ENCODE measurements at regions not wholly inside any gene's neighbourhood (a gene's known extent, or its start where the extent isn't known, plus 50 kb on each side); places are given as distances from the start of the nearest gene placed in this dataset.

DNA sequence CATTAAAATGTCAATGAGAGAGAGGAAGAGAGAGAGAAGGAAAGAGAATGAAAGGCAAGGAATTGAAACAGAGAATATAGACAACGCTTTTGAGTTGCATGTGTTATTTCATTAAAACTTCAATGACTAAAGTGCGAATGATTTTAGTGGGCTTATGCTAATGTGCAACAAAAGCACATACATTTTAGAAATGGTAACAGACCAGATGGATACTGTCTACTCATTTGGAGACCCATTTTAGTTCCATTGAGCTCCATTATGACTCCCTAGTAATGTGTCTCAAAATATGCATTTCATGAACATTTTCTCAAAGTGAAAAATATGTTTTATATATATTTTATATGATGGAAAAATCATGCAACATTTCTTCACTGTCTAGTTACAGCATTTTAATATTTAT lies 622.2 kb upstream of the GCFC2 start:
- ChIA-PET CTCF (no interaction called here), POLR2A (no interaction called here)
- dilution Hi-C loops (cut with MboI; ENCODE audit: extremely low pct_ligation_motif_present, low sequenced_read_pairs): no loop called here
- TF ChIP-seq, protein P1, sequence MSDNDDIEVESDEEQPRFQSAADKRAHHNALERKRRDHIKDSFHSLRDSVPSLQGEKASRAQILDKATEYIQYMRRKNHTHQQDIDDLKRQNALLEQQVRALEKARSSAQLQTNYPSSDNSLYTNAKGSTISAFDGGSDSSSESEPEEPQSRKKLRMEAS (IDR thresholded peaks at IDR 0.05; ENCODE audit: insufficient read depth, insufficient read length): no peak
- TF ChIP-seq POLR2AphosphoS5 (IDR thresholded peaks at IDR 0.05; ENCODE audit: insufficient read depth, low read depth, low read length) (no peak), EZH2 (IDR thresholded peaks at IDR 0.05; ENCODE audit: borderline replicate concordance, low read depth, low read length, severe bottlenecking) (no peak)
- TF ChIP-seq, protein P2, sequence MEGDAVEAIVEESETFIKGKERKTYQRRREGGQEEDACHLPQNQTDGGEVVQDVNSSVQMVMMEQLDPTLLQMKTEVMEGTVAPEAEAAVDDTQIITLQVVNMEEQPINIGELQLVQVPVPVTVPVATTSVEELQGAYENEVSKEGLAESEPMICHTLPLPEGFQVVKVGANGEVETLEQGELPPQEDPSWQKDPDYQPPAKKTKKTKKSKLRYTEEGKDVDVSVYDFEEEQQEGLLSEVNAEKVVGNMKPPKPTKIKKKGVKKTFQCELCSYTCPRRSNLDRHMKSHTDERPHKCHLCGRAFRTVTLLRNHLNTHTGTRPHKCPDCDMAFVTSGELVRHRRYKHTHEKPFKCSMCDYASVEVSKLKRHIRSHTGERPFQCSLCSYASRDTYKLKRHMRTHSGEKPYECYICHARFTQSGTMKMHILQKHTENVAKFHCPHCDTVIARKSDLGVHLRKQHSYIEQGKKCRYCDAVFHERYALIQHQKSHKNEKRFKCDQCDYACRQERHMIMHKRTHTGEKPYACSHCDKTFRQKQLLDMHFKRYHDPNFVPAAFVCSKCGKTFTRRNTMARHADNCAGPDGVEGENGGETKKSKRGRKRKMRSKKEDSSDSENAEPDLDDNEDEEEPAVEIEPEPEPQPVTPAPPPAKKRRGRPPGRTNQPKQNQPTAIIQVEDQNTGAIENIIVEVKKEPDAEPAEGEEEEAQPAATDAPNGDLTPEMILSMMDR (IDR thresholded peaks at IDR 0.05; ENCODE audit: extremely low read depth in 1 of 2, insufficient read depth in 1 of 2, low read depth in 1 of 2, low read length in 2 of 2): no peak
- no peaks in the 10 kb centered on the region for H3K9me1 ChIP-seq (replicated peaks; ENCODE audit: control insufficient read depth, extremely low read depth, insufficient read depth, low read length)
- no peaks in the 10 kb centered on the region for H4K20me1 ChIP-seq (replicated peaks; ENCODE audit: control insufficient read depth, extremely low read depth, insufficient read depth, low read length)
- H2AFZ ChIP-seq (ENCODE audit: low read depth, low read length): no peak overlapping the region
- H3K79me2 ChIP-seq (ENCODE audit: control insufficient read depth, insufficient read depth, low read length): no peaks in the 10 kb centered on the region
- no peak for FAIRE-seq
- no peak overlapping the region for H3K4me3 ChIP-seq (replicated peaks in 1 of 3; ENCODE audit: insufficient read depth in 1 of 3, low read depth in 1 of 3, low read length in 3 of 3)
- no peaks in the 10 kb centered on the region for H3K4me1 ChIP-seq (ENCODE audit: control insufficient read depth, extremely low read depth, insufficient read depth, low read length)
- no TSS peak for BruUV-seq (replicated peaks)
- intact Hi-C loops (cut with micrococcal nuclease): no loop called here
- H3K36me3 ChIP-seq (ENCODE audit: control insufficient read depth in 2 of 2, extremely low read depth in 1 of 2, insufficient read depth in 2 of 2, low read length in 2 of 2): no peaks in the 10 kb centered on the region
- no peaks in the 10 kb centered on the region for H3K9me3 ChIP-seq (replicated peaks; ENCODE audit: control insufficient read depth, insufficient read depth, low read length)
- no peak for DNase-seq (ENCODE audit: low read depth, low spot score)
- H3K27me3 ChIP-seq (ENCODE audit: control insufficient read depth in 2 of 2, insufficient read depth in 2 of 2, low read length in 2 of 2): no peaks in the 10 kb centered on the region
- H3K9ac ChIP-seq (replicated peaks; ENCODE audit: extremely low read depth, insufficient read depth, low read length): no peak overlapping the region
- no peak overlapping the region for H3K27ac ChIP-seq (ENCODE audit: insufficient read depth, low read depth, low read length)
- no peak overlapping the region for H3K4me2 ChIP-seq (ENCODE audit: insufficient read depth, low read length)

DNA sequence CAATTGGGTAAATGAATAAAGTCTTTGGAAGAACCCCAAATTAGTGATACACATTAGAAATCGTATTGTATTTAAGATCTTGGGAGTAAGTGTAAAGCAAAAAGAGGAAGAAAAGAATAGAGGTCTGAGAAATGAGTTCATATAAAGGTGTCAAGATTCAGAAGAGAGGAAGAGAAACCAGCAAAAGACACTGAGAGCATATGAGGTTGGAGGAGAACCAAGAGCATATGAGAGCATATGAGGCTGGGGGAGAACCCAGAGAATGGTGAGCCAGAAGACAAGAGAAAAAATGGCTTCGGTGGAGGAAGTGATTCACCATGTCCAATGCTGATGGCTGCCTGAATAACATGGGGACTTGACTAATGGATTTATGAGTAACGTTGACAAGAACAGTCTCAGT lies 620.1 kb upstream of the GCFC2 start:
- FAIRE-seq: no peak
- Histone ChIP-seq H3K4me2 (ENCODE audit: insufficient read depth, low read length) (no peak overlapping the region), H4K20me1 (replicated peaks; ENCODE audit: control insufficient read depth, extremely low read depth, insufficient read depth, low read length) (no peaks in the 10 kb centered on the region), H3K9me3 (replicated peaks; ENCODE audit: control insufficient read depth, insufficient read depth, low read length) (no peaks in the 10 kb centered on the region), H3K4me3 (replicated peaks in 1 of 3; ENCODE audit: insufficient read depth in 1 of 3, low read depth in 1 of 3, low read length in 3 of 3) (no peak overlapping the region), H3K9me1 (replicated peaks; ENCODE audit: control insufficient read depth, extremely low read depth, insufficient read depth, low read length) (no peaks in the 10 kb centered on the region), H2AFZ (ENCODE audit: low read depth, low read length) (no peak overlapping the region), H3K79me2 (ENCODE audit: control insufficient read depth, insufficient read depth, low read length) (no peaks in the 10 kb centered on the region), H3K9ac (replicated peaks; ENCODE audit: extremely low read depth, insufficient read depth, low read length) (no peak overlapping the region), H3K27me3 (ENCODE audit: control insufficient read depth in 2 of 2, insufficient read depth in 2 of 2, low read length in 2 of 2) (no peaks in the 10 kb centered on the region), H3K36me3 (ENCODE audit: control insufficient read depth in 2 of 2, extremely low read depth in 1 of 2, insufficient read depth in 2 of 2, low read length in 2 of 2) (no peaks in the 10 kb centered on the region), H3K4me1 (ENCODE audit: control insufficient read depth, extremely low read depth, insufficient read depth, low read length) (no peaks in the 10 kb centered on the region), H3K27ac (ENCODE audit: insufficient read depth, low read depth, low read length) (no peak overlapping the region)
- BruUV-seq (replicated peaks): no TSS peak
- intact Hi-C loops (cut with micrococcal nuclease) (no loop called here), dilution Hi-C loops (cut with MboI; ENCODE audit: extremely low pct_ligation_motif_present, low sequenced_read_pairs) (no loop called here)
- ChIA-PET POLR2A (no interaction called here), CTCF (no interaction called here)
- no peak for DNase-seq (ENCODE audit: low read depth, low spot score)
- TF ChIP-seq POLR2A (IDR thresholded peaks at IDR 0.05; ENCODE audit: low read depth, low read length) (no peak), JUN (IDR thresholded peaks at IDR 0.05; ENCODE audit: borderline replicate concordance, insufficient read depth, insufficient read length, low read depth) (no peak), MYC (IDR thresholded peaks at IDR 0.05; ENCODE audit: low read depth, low read length) (no peak), FOS (IDR thresholded peaks at IDR 0.05; ENCODE audit: borderline replicate concordance, insufficient read depth, low read length) (no peak), EZH2 (IDR thresholded peaks at IDR 0.05; ENCODE audit: borderline replicate concordance, low read depth, low read length, severe bottlenecking) (no peak), GATA2 (IDR thresholded peaks at IDR 0.05; ENCODE audit: insufficient read depth, insufficient read length, low read depth, low read length) (no peak), POLR2AphosphoS5 (IDR thresholded peaks at IDR 0.05; ENCODE audit: insufficient read depth, low read depth, low read length) (no peak)
- TF ChIP-seq, protein P1 (IDR thresholded peaks at IDR 0.05; ENCODE audit: insufficient read depth, insufficient read length): no peak
- TF ChIP-seq, protein P2 (IDR thresholded peaks at IDR 0.05; ENCODE audit: extremely low read depth in 1 of 2, insufficient read depth in 1 of 2, low read depth in 1 of 2, low read length in 2 of 2): no peak

Measured in endothelial cell of umbilical vein (primary cell).